Jurkat, Clone E6-1 (cell line): ENCODE measurements at regions not wholly inside any gene's neighbourhood (a gene's known extent, or its start where the extent isn't known, plus 50 kb on each side); places are given as distances from the start of the nearest gene placed in this dataset.

Experiments used
- DNase-seq: peaks from one replicate; pipeline ENCODE4 v3.0.0-alpha.2; 2011; ENCODE audit warnings: low read depth, low spot score
- H3K4me3 ChIP-seq: 2 replicates; pipeline ENCODE4 v1.5.1; 2011; ENCODE audit warnings: mild to moderate bottlenecking, low read length, control low read depth, moderate library complexity

- peak; percentile 5 for DNase-seq
- H3K4me3 ChIP-seq, result peak overlapping the region; percentile 40
Observed at GRCh38 chr3:43998836-43999727, 242.6 kb upstream of the TOPAZ1 start.

GRCh38 chr3:43999728-44000319 lies 241.9 kb upstream of the TOPAZ1 start:
- no peak overlapping the region for H3K4me3 ChIP-seq
- DNase-seq, result no peak

GRCh38 chr3:44000586-44000985 lies 241.1 kb upstream of the TOPAZ1 start:
- DNase-seq, result no peak
- no peak overlapping the region for H3K4me3 ChIP-seq

- no peak overlapping the region for H3K4me3 ChIP-seq
- no peak for DNase-seq
Observed at GRCh38 chr3:44001072-44001471, 240.6 kb upstream of the TOPAZ1 start.

- H3K4me3 ChIP-seq, result no peak overlapping the region
- no peak for DNase-seq
Observed at GRCh38 chr3:44003801-44004200, 237.9 kb upstream of the TOPAZ1 start.

GRCh38 chr3:44011680-44012079 lies 230.0 kb upstream of the TOPAZ1 start:
- DNase-seq, result no peak
- H3K4me3 ChIP-seq, result no peak overlapping the region

GRCh38 chr3:44012160-44012899 lies 229.4 kb upstream of the TOPAZ1 start:
- no peak for DNase-seq
- no peak overlapping the region for H3K4me3 ChIP-seq

GRCh38 chr3:44013967-44014366 lies 227.7 kb upstream of the TOPAZ1 start:
- no peak for DNase-seq
- no peak overlapping the region for H3K4me3 ChIP-seq

GRCh38 chr3:44015170-44015569 lies 226.5 kb upstream of the TOPAZ1 start:
- no peak overlapping the region for H3K4me3 ChIP-seq
- DNase-seq, result no peak

- peak; percentile 86 for DNase-seq
- no peak overlapping the region for H3K4me3 ChIP-seq
Observed at GRCh38 chr3:44016818-44017217, 224.9 kb upstream of the TOPAZ1 start.

- DNase-seq, result no peak
- no peak overlapping the region for H3K4me3 ChIP-seq
Observed at GRCh38 chr3:44018926-44019325, 222.8 kb upstream of the TOPAZ1 start.

GRCh38 chr3:44019736-44020135 lies 221.9 kb upstream of the TOPAZ1 start:
- no peak overlapping the region for H3K4me3 ChIP-seq
- no peak for DNase-seq

- no peak for DNase-seq
- H3K4me3 ChIP-seq, result no peak overlapping the region
Observed at GRCh38 chr3:44020143-44020542, 221.5 kb upstream of the TOPAZ1 start.

GRCh38 chr3:44021651-44022594 lies 219.8 kb upstream of the TOPAZ1 start:
- no peak for DNase-seq
- no peak overlapping the region for H3K4me3 ChIP-seq

GRCh38 chr3:44023961-44024593 lies 217.6 kb upstream of the TOPAZ1 start:
- no peak for DNase-seq
- no peak overlapping the region for H3K4me3 ChIP-seq

- no peak for DNase-seq
- no peak overlapping the region for H3K4me3 ChIP-seq
Observed at GRCh38 chr3:44026220-44026865, 215.3 kb upstream of the TOPAZ1 start.

- H3K4me3 ChIP-seq, result no peak overlapping the region
- no peak for DNase-seq
Observed at GRCh38 chr3:44029100-44029499, 212.6 kb upstream of the TOPAZ1 start.

- no peak for DNase-seq
- H3K4me3 ChIP-seq, result no peak overlapping the region
Observed at GRCh38 chr3:44030285-44030684, 211.4 kb upstream of the TOPAZ1 start.
